CD4-positive, alpha-beta T cell (primary cell): ENCODE measurements at regions not wholly inside any gene's neighbourhood (a gene's known extent, or its start where the extent isn't known, plus 50 kb on each side); places are given as distances from the start of the nearest gene placed in this dataset.

Experiments
- ATAC-seq: fragments of 200-7000 bp; cut with Tn5 transposase; one replicate; pipeline ENCODE4 v1.10.0; 2022; ENCODE audit warnings: mild to moderate bottlenecking; ENCODE audit not compliant: poor library complexity
- CTCF ChIA-PET: fragments of 350-600 bp; sonication (Branson Sonifier 250); formaldehyde crosslinking; loops from one replicate; lab custom pipeline; 2021; ENCODE audit warnings: antibody characterized with exemption, inconsistent platforms; lab: Charles Lee
- POLR2A ChIA-PET: fragments of 350-600 bp; sonication (Branson Sonifier 250); formaldehyde crosslinking; loops from one replicate; lab custom pipeline; 2021; ENCODE audit warnings: antibody characterized with exemption, inconsistent platforms; lab: Charles Lee
- DNase-seq, 14 experiments: peaks; one replicate each; pipeline ENCODE4 v3.0.0-alpha.2; 2013 to 2020; ENCODE audit warnings: mixed read lengths in 2 of 14
- H3K27ac ChIP-seq, 2 donors: one replicate each; pipeline versions ENCODE4 v1.5.1 to v1.7.0; 2013; ENCODE audit warnings: low read length in 2 of 2, low read depth in 1 of 2, mild to moderate bottlenecking in 1 of 2
- H3K27me3 ChIP-seq, 2 experiments: 1 replicate in 1 of 2; 2 replicates in 1 of 2; pipeline versions ENCODE4 v1.6.1 to v1.7.0; 2013; ENCODE audit warnings: low read length in 2 of 2, control low read depth in 1 of 2, mild to moderate bottlenecking in 1 of 2, moderate library complexity in 1 of 2; ENCODE audit not compliant: insufficient read depth in 2 of 2, control insufficient read depth in 1 of 2
- H3K36me3 ChIP-seq: one replicate; pipeline ENCODE4 v1.6.1; 2013; ENCODE audit warnings: low read length, control low read depth; ENCODE audit not compliant: insufficient read depth
- H3K4me1 ChIP-seq: one replicate; pipeline ENCODE4 v1.6.1; 2013; ENCODE audit warnings: low read length, control low read depth; ENCODE audit not compliant: insufficient read depth
- H3K4me3 ChIP-seq: one replicate; pipeline ENCODE4 v1.5.1; 2013; ENCODE audit warnings: mild to moderate bottlenecking, low read length, moderate library complexity
- H3K9me3 ChIP-seq, 2 experiments: 1 replicate in 1 of 2; 2 replicates in 1 of 2; pipeline versions ENCODE4 v1.6.1 to v1.7.0; 2013; ENCODE audit warnings: low read length in 2 of 2, mild to moderate bottlenecking in 2 of 2, control low read depth in 1 of 2, moderate library complexity in 1 of 2; ENCODE audit not compliant: control insufficient read depth in 1 of 2, insufficient read depth in 1 of 2
- H3K27ac Mint-ChIP-seq: one replicate; pipeline ENCODE4 v1.8.0; 2020; ENCODE audit warnings: mixed read lengths
- H3K27me3 Mint-ChIP-seq: one replicate; pipeline ENCODE4 v1.8.0; 2021; ENCODE audit warnings: mixed read lengths
- H3K36me3 Mint-ChIP-seq: one replicate; pipeline ENCODE4 v1.8.0; 2021; ENCODE audit warnings: low read depth, mixed read lengths
- H3K4me1 Mint-ChIP-seq: one replicate; pipeline ENCODE4 v1.8.0; 2021; ENCODE audit warnings: low read depth, mixed read lengths
- H3K4me3 Mint-ChIP-seq: one replicate; pipeline ENCODE4 v1.8.0; 2020; ENCODE audit warnings: mild to moderate bottlenecking, mixed read lengths
- H3K9me3 Mint-ChIP-seq: one replicate; pipeline ENCODE4 v1.8.0; 2020; ENCODE audit warnings: mixed read lengths
- CTCF ChIP-seq: fragments of 200-600 bp; IDR thresholded peaks from one replicate; pipeline ENCODE4 v1.8.0; 2022; ENCODE audit warnings: antibody characterized with exemption, mild to moderate bottlenecking
- intact Hi-C, 2 experiments: fragments of 100-400 bp; cut with DNase I in 1 of 2; cut with micrococcal nuclease in 1 of 2; formaldehyde crosslinking; loops; one replicate each; pipeline versions ENCODE4 v1.15.1 to v1.9.0; 2023 to 2025; cut with DNase I, micrococcal nuclease

- no peak overlapping the region for H3K4me3 ChIP-seq
- no peak overlapping the region for H3K4me3 Mint-ChIP-seq
- H3K27me3 Mint-ChIP-seq = no peaks in the 10 kb centered on the region
- H3K4me1 Mint-ChIP-seq = no peaks in the 10 kb centered on the region
- H3K36me3 Mint-ChIP-seq = no peaks in the 10 kb centered on the region
- ChIA-PET CTCF (no interaction called here), POLR2A (no interaction called here)
- H3K27me3 ChIP-seq = no peaks in the 10 kb centered on the region
- H3K27ac Mint-ChIP-seq = no peak overlapping the region
- H3K4me1 ChIP-seq = no peaks in the 10 kb centered on the region
- intact Hi-C loops = no loop called here
- H3K27ac ChIP-seq = no peak overlapping the region
- DNase-seq (no peak), ATAC-seq (no peak)
- peaks cover 3% of the 10 kb centered on the region for H3K9me3 Mint-ChIP-seq
- H3K36me3 ChIP-seq = no peaks in the 10 kb centered on the region
- TF ChIP-seq CTCF = no peak
- H3K9me3 ChIP-seq = no peaks in the 10 kb centered on the region
Measured at GRCh38 chrX:38940547-38940946, 139.3 kb downstream of the MID1IP1 start.

GRCh38 chrX:38941675-38942074 is 140.4 kb downstream of the MID1IP1 start:
- Mint-ChIP-seq H3K4me3 (no peak overlapping the region), H3K36me3 (no peaks in the 10 kb centered on the region), H3K4me1 (no peaks in the 10 kb centered on the region), H3K27ac (no peak overlapping the region), H3K27me3 (no peaks in the 10 kb centered on the region), H3K9me3 (peaks cover 3% of the 10 kb centered on the region)
- TF ChIP-seq CTCF = no peak
- ChIA-PET POLR2A (no interaction called here), CTCF (no interaction called here)
- H3K4me1 ChIP-seq = no peaks in the 10 kb centered on the region
- H3K36me3 ChIP-seq = no peaks in the 10 kb centered on the region
- no peak overlapping the region for H3K4me3 ChIP-seq
- H3K27me3 ChIP-seq = no peaks in the 10 kb centered on the region
- no peaks in the 10 kb centered on the region for H3K9me3 ChIP-seq
- intact Hi-C loops = no loop called here
- no peak for DNase-seq
- H3K27ac ChIP-seq = no peak overlapping the region
- no peak for ATAC-seq

GRCh38 chrX:38943120-38943519 is 141.9 kb downstream of the MID1IP1 start:
- Mint-ChIP-seq H3K27ac (no peak overlapping the region), H3K9me3 (peaks cover 3% of the 10 kb centered on the region)
- POLR2A ChIA-PET = no interaction called here

More at GRCh38 chrX:38943120-38943519, 141.9 kb downstream of the MID1IP1 start:
- no peak overlapping the region for H3K27ac ChIP-seq
- no peak overlapping the region for H3K4me3 ChIP-seq
- no peaks in the 10 kb centered on the region for H3K4me1 Mint-ChIP-seq
- intact Hi-C loops = no loop called here
- no peaks in the 10 kb centered on the region for H3K36me3 ChIP-seq
- CTCF ChIA-PET = no interaction called here
- ATAC-seq (no peak), DNase-seq (no peak)
- H3K36me3 Mint-ChIP-seq = no peaks in the 10 kb centered on the region
- no peaks in the 10 kb centered on the region for H3K27me3 Mint-ChIP-seq
- TF ChIP-seq CTCF = no peak
- H3K4me3 Mint-ChIP-seq = no peak overlapping the region
- H3K27me3 ChIP-seq = no peaks in the 10 kb centered on the region
- no peaks in the 10 kb centered on the region for H3K9me3 ChIP-seq
- H3K4me1 ChIP-seq = no peaks in the 10 kb centered on the region
